ENCODE measurements at regions not wholly inside any gene's neighbourhood (a gene's known extent, or its start where the extent isn't known, plus 50 kb on each side); places are given as distances from the start of the nearest gene placed in this dataset.

- no peak for FAIRE-seq
- H4K20me1 ChIP-seq (ENCODE audit: control insufficient read depth, insufficient read depth): no peaks in the 10 kb centered on the region
- no peak for DNase-seq (ENCODE audit: low read depth, low spot score)
- H3K79me2 ChIP-seq (ENCODE audit: control insufficient read depth, insufficient read depth, low read length): no peaks in the 10 kb centered on the region
- no peaks in the 10 kb centered on the region for H3K36me3 ChIP-seq (ENCODE audit: control insufficient read depth in 2 of 2, insufficient read depth in 2 of 2, low read length in 1 of 2)
- WGBS (ENCODE audit: insufficient coverage, insufficient replicate concordance, low lambda C conversion rate, missing lambda C conversion rate): 7% methylated on average over 2 of the region's 2 CpGs
- H3K9ac ChIP-seq (ENCODE audit: control insufficient read depth, insufficient read depth, low read length): no peak overlapping the region
- in situ Hi-C loops (cut with MboI) (no loop called here), intact Hi-C loops (cut with micrococcal nuclease; ENCODE audit: unreplicated experiment) (no loop called here)
- H3K27me3 ChIP-seq (replicated peaks in 1 of 2; ENCODE audit: control insufficient read depth in 2 of 2, insufficient read depth in 2 of 2, low read length in 1 of 2): no peaks in the 10 kb centered on the region; a peak in 1 of 4 replicates
- H3K9me3 ChIP-seq (replicated peaks; ENCODE audit: control insufficient read depth, insufficient read depth, low read length): no peaks in the 10 kb centered on the region
- BruUV-seq (replicated peaks): no TSS peak
- ChIA-PET RAD21 (ENCODE audit: unreplicated experiment) (no interaction called here), CTCF (no interaction called here), POLR2A (no interaction called here), SMC1A (ENCODE audit: uncharacterized antibody, unreplicated experiment) (no interaction called here)
- no peaks in the 10 kb centered on the region for H3K4me1 ChIP-seq (ENCODE audit: control insufficient read depth, insufficient read depth, low read length)
- no peak for TF ChIP-seq SREBF1 (IDR thresholded peaks at IDR 0.05; ENCODE audit: low read length)
- no peak for TF ChIP-seq MXI1 (IDR thresholded peaks at IDR 0.05; ENCODE audit: low read depth, low read length)
- no peak for TF ChIP-seq EED (IDR thresholded peaks at IDR 0.05; ENCODE audit: low read depth)
- TF ChIP-seq BMI1 (IDR thresholded peaks at IDR 0.05; ENCODE audit: borderline replicate concordance): no peak
- no peak for TF ChIP-seq PKNOX1 (IDR thresholded peaks at IDR 0.05)
- TF ChIP-seq CEBPZ (IDR thresholded peaks at IDR 0.05; ENCODE audit: low read depth, low read length): no peak
- no peak for TF ChIP-seq EGR1 (IDR thresholded peaks at IDR 0.05; ENCODE audit: borderline replicate concordance in 1 of 2, low read depth in 2 of 2, low read length in 2 of 2)
- TF ChIP-seq ETV6 (conservative IDR thresholded peaks at IDR 0.05 in 1 of 2, IDR thresholded peaks at IDR 0.05 in 1 of 2; ENCODE audit: borderline replicate concordance in 1 of 2, low read depth in 1 of 2): no peak
- no peak overlapping the region for H3K4me3 ChIP-seq
- H3K27ac ChIP-seq (ENCODE audit: control insufficient read depth, insufficient read depth): no peak overlapping the region
- no peak overlapping the region for H2AFZ ChIP-seq (ENCODE audit: control insufficient read depth, low read depth, low read length)
- H3K4me2 ChIP-seq (ENCODE audit: control insufficient read depth, insufficient read depth): no peak overlapping the region
- no peak for ATAC-seq
Observed at GRCh38 chr4:148793221-148793620, 351.0 kb upstream of the NR3C2 start.

Measured in GM12878 (cell line).